ENCODE measurements at regions not wholly inside any gene's neighbourhood (a gene's known extent, or its start where the extent isn't known, plus 50 kb on each side); places are given as distances from the start of the nearest gene placed in this dataset.

DNA sequence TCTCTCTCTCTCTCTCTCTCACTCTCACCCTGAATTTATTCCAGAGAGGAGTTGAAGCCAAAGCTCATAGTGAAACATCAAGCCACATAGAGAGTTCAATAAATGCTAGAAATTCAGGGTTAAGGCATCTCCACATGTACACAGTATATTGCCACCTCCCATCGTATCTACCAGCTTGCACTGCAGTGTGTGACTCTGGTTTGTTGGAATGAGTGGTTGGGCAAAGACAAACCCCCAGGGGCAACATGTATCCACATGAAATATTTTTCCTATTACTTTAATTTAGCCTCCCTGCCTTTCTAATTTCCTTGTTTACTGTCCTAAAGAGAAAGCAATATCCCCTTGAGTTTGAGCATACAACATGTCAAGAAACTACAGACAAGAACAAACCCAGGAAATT lies 247.3 kb downstream of the SPATA18 start:
- no peak overlapping the region for H3K27ac Mint-ChIP-seq
- H3K9me3 Mint-ChIP-seq: peaks cover 0 to 4% (median 2%) of the 10 kb centered on the region in 5 donors
- H3K27ac ChIP-seq (ENCODE audit: low read depth, low read length): no peak overlapping the region
- H3K36me3 Mint-ChIP-seq: peaks cover 0 to 1% (median 0%) of the 10 kb centered on the region in 3 donors
- H3K4me1 Mint-ChIP-seq: no peaks in the 10 kb centered on the region
- no peaks in the 10 kb centered on the region for H3K4me1 ChIP-seq (ENCODE audit: insufficient read depth, low read length)
- no peak overlapping the region for H3K4me3 ChIP-seq (ENCODE audit: low read length)
- no peaks in the 10 kb centered on the region for H3K9me3 ChIP-seq (ENCODE audit: low read length)
- no peaks in the 10 kb centered on the region for H3K36me3 ChIP-seq (ENCODE audit: insufficient read depth, low read length)
- ChIA-PET POLR2A (no interaction called here), CTCF (no interaction called here)
- H3K27me3 ChIP-seq (ENCODE audit: insufficient read depth, low read length, poor library complexity, severe bottlenecking): no peaks in the 10 kb centered on the region
- DNase-seq: no peak
- no peaks in the 10 kb centered on the region for H3K27me3 Mint-ChIP-seq
- H3K4me3 Mint-ChIP-seq: no peak overlapping the region

DNA sequence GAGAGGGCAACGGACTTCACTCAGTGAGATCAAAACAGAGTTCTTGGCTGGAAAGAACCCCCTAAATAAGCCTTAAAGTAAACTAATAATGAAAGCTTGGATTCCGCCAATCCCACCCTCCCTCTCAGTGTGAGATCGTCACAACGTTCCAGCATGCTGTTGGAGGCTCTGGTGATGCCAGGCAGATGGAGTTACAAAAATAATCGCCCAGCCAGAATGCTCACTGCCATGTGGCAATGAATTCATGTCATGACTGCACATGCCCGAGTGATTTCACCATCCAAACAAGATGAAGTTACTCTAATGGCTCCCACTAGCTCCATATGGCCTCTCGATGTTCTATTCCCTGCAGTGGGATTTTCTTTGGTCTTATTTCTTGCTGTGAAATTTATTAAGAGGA lies 248.0 kb downstream of the SPATA18 start:
- Mint-ChIP-seq H3K36me3 (peaks cover 0 to 1% (median 0%) of the 10 kb centered on the region in 3 donors), H3K27ac (no peak overlapping the region), H3K9me3 (peaks cover 0 to 4% (median 2%) of the 10 kb centered on the region in 5 donors), H3K4me3 (no peak overlapping the region), H3K4me1 (no peaks in the 10 kb centered on the region), H3K27me3 (no peaks in the 10 kb centered on the region)
- ChIA-PET CTCF (no interaction called here), POLR2A (no interaction called here)
- no peaks in the 10 kb centered on the region for H3K36me3 ChIP-seq (ENCODE audit: insufficient read depth, low read length)
- H3K27ac ChIP-seq (ENCODE audit: low read depth, low read length): no peak overlapping the region
- no peaks in the 10 kb centered on the region for H3K4me1 ChIP-seq (ENCODE audit: insufficient read depth, low read length)
- H3K9me3 ChIP-seq (ENCODE audit: low read length): no peaks in the 10 kb centered on the region
- H3K27me3 ChIP-seq (ENCODE audit: insufficient read depth, low read length, poor library complexity, severe bottlenecking): no peaks in the 10 kb centered on the region
- H3K4me3 ChIP-seq (ENCODE audit: low read length): no peak overlapping the region
- no peak for DNase-seq

GRCh38 chr4:52311464-52312125 lies 260.5 kb downstream of the SPATA18 start:
- Mint-ChIP-seq H3K4me3 (no peak overlapping the region), H3K9me3 (peaks cover 0 to 4% (median 2%) of the 10 kb centered on the region in 5 donors), H3K27me3 (peaks cover 2 to 7% of the 10 kb centered on the region in 2 donors), H3K4me1 (no peaks in the 10 kb centered on the region), H3K27ac (no peak overlapping the region), H3K36me3 (no peaks in the 10 kb centered on the region)
- Histone ChIP-seq H3K4me3 (ENCODE audit: low read length) (no peak overlapping the region), H3K9me3 (ENCODE audit: low read length) (no peaks in the 10 kb centered on the region), H3K4me1 (ENCODE audit: insufficient read depth, low read length) (no peaks in the 10 kb centered on the region), H3K27me3 (ENCODE audit: insufficient read depth, low read length, poor library complexity, severe bottlenecking) (no peaks in the 10 kb centered on the region), H3K36me3 (ENCODE audit: insufficient read depth, low read length) (no peaks in the 10 kb centered on the region), H3K27ac (ENCODE audit: low read depth, low read length) (no peak overlapping the region)
- POLR2A ChIA-PET: no interaction called here
- CTCF ChIA-PET: no interaction called here
- no peak for DNase-seq

DNA sequence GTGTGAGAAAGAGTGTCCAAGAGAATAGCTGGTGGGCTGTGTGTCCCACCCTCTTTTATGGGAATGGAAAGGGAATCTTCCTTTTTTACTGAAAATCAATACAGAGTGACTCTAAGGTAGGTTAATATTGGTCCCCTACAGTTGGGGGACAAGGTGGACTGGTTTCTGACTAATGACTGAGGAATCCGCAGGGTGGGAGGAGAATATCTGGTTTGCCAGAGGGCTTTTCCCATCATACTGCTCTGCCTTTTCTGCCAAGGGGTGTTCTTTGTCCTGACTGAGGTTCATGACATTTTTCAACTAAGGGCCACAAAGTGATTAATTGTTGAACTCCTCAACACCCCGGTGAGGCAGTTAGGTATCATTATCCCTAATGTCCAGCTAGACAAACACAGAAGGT lies 261.6 kb downstream of the SPATA18 start:
- no peaks in the 10 kb centered on the region for H3K4me1 Mint-ChIP-seq
- no peaks in the 10 kb centered on the region for H3K36me3 ChIP-seq (ENCODE audit: insufficient read depth, low read length)
- no peaks in the 10 kb centered on the region for H3K4me1 ChIP-seq (ENCODE audit: insufficient read depth, low read length)
- H3K9me3 Mint-ChIP-seq: peaks cover 0 to 4% (median under 1%) of the 10 kb centered on the region in 5 donors
- DNase-seq: no peak
- CTCF ChIA-PET: no interaction called here
- no peak overlapping the region for H3K27ac Mint-ChIP-seq
- peaks cover 2 to 7% of the 10 kb centered on the region in 2 donors for H3K27me3 Mint-ChIP-seq
- POLR2A ChIA-PET: no interaction called here
- H3K27me3 ChIP-seq (ENCODE audit: insufficient read depth, low read length, poor library complexity, severe bottlenecking): no peaks in the 10 kb centered on the region
- H3K27ac ChIP-seq (ENCODE audit: low read depth, low read length): no peak overlapping the region
- no peaks in the 10 kb centered on the region for H3K36me3 Mint-ChIP-seq
- H3K4me3 ChIP-seq (ENCODE audit: low read length): no peak overlapping the region
- H3K9me3 ChIP-seq (ENCODE audit: low read length): no peaks in the 10 kb centered on the region
- no peak overlapping the region for H3K4me3 Mint-ChIP-seq

DNA sequence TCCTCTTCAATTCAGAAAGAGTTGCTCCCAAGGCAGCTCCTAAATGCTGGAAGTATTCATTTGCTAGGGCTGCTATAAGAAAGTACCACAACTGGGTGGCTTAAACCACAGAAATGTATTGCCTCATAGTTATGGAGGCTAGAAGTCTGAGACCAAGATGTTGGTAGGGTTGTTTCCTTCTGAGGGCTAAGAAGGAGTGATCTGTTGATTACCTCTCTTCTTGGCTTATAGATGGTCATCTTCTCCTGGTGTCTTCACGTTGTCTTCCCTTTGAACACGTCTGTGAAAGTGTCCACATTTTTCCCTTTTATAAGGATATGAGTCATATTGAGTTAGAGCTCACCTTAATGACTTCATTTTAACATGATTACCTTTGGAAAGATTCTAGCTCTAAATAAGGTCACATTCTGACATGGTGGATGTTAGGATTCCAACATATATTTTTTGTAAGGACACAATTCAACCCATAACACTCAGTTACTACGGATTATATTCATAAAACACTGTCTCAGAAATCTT lies 266.3 kb downstream of the SPATA18 start:
- Histone ChIP-seq H3K4me3 (ENCODE audit: low read length) (no peak overlapping the region), H3K27ac (ENCODE audit: low read depth, low read length) (no peak overlapping the region), H3K27me3 (ENCODE audit: insufficient read depth, low read length, poor library complexity, severe bottlenecking) (no peaks in the 10 kb centered on the region), H3K36me3 (ENCODE audit: insufficient read depth, low read length) (no peaks in the 10 kb centered on the region), H3K4me1 (ENCODE audit: insufficient read depth, low read length) (no peaks in the 10 kb centered on the region), H3K9me3 (ENCODE audit: low read length) (no peaks in the 10 kb centered on the region)
- ChIA-PET POLR2A (no interaction called here), CTCF (no interaction called here)
- Mint-ChIP-seq H3K4me1 (no peaks in the 10 kb centered on the region), H3K9me3 (peaks cover 0 to 3% (median 2%) of the 10 kb centered on the region in 5 donors), H3K27ac (no peak overlapping the region), H3K36me3 (no peaks in the 10 kb centered on the region), H3K27me3 (peaks cover 2% of the 10 kb centered on the region in 2 donors), H3K4me3 (no peak overlapping the region)
- DNase-seq: no peak

DNA sequence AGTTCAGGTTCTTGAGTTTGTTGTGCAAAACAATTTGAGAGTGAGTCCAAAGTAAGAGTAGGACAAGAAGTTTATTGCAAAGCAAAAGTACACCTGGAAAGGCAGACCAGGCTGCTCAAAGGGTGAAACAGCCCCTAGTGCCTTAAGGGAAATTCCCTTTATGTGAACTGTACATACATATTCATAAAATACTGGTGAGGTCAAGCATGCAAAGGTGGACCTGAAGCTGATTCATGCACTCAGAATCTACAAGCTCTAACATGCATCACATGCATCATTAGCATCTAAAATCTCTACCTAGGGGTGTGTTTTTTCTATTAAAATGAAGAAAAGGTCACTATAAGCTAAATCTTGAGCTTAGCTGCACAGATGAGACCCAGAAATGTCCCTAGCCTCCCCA lies 266.9 kb downstream of the SPATA18 start:
- H3K4me3 ChIP-seq (ENCODE audit: low read length): no peak overlapping the region
- no peaks in the 10 kb centered on the region for H3K36me3 ChIP-seq (ENCODE audit: insufficient read depth, low read length)
- H3K4me3 Mint-ChIP-seq: no peak overlapping the region
- no peak overlapping the region for H3K27ac Mint-ChIP-seq
- H3K4me1 ChIP-seq (ENCODE audit: insufficient read depth, low read length): no peaks in the 10 kb centered on the region
- CTCF ChIA-PET: no interaction called here
- no peaks in the 10 kb centered on the region for H3K27me3 ChIP-seq (ENCODE audit: insufficient read depth, low read length, poor library complexity, severe bottlenecking)
- no peaks in the 10 kb centered on the region for H3K4me1 Mint-ChIP-seq
- no peak for DNase-seq
- no peak overlapping the region for H3K27ac ChIP-seq (ENCODE audit: low read depth, low read length)
- no peaks in the 10 kb centered on the region for H3K36me3 Mint-ChIP-seq
- no peaks in the 10 kb centered on the region for H3K9me3 ChIP-seq (ENCODE audit: low read length)
- peaks cover 0 to under 1% of the 10 kb centered on the region in 2 donors for H3K27me3 Mint-ChIP-seq
- POLR2A ChIA-PET: no interaction called here
- peaks cover 0 to 3% (median 2%) of the 10 kb centered on the region in 5 donors for H3K9me3 Mint-ChIP-seq

DNA sequence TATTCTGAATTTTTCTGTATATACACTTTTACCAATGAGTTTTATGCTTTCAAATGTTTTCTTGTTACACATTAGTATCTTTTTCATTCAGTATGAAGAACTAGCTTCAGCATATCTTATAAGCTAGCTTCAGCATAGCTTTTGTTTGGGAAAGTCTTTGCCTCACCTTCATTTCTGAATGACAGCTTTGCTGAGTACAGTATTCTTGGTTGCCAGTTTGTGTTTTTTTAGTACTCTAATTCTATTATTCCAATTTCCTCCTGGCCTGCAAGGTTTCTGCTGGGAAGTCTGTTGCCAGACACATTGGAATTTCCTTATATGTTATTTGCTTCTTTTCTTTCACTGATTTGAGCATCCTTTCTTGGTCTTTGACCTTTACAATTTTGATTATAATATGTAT lies 278.8 kb downstream of the SPATA18 start:
- Mint-ChIP-seq H3K4me3 (no peak overlapping the region), H3K27ac (no peak overlapping the region), H3K9me3 (peaks cover 15 to 39% (median 26%) of the 10 kb centered on the region in 5 donors), H3K36me3 (no peaks in the 10 kb centered on the region), H3K27me3 (no peaks in the 10 kb centered on the region), H3K4me1 (no peaks in the 10 kb centered on the region)
- POLR2A ChIA-PET: no interaction called here
- DNase-seq: no peak
- no peaks in the 10 kb centered on the region for H3K27me3 ChIP-seq (ENCODE audit: insufficient read depth, low read length, poor library complexity, severe bottlenecking)
- H3K4me1 ChIP-seq (ENCODE audit: insufficient read depth, low read length): no peaks in the 10 kb centered on the region
- H3K36me3 ChIP-seq (ENCODE audit: insufficient read depth, low read length): no peaks in the 10 kb centered on the region
- H3K9me3 ChIP-seq (ENCODE audit: low read length): no peaks in the 10 kb centered on the region
- no peak overlapping the region for H3K27ac ChIP-seq (ENCODE audit: low read depth, low read length)
- H3K4me3 ChIP-seq (ENCODE audit: low read length): no peak overlapping the region
- CTCF ChIA-PET: no interaction called here

- H3K9me3 ChIP-seq (ENCODE audit: low read length): no peaks in the 10 kb centered on the region
- Mint-ChIP-seq H3K4me1 (no peaks in the 10 kb centered on the region), H3K27me3 (peaks cover 0 to 3% of the 10 kb centered on the region in 2 donors), H3K4me3 (no peak overlapping the region), H3K36me3 (no peaks in the 10 kb centered on the region), H3K9me3 (peaks cover 0 to 6% (median 0%) of the 10 kb centered on the region in 5 donors), H3K27ac (no peak overlapping the region)
- ChIA-PET POLR2A (no interaction called here), CTCF (no interaction called here)
- H3K4me3 ChIP-seq (ENCODE audit: low read length): no peak overlapping the region
- H3K27ac ChIP-seq (ENCODE audit: low read depth, low read length): no peak overlapping the region
- H3K4me1 ChIP-seq (ENCODE audit: insufficient read depth, low read length): no peaks in the 10 kb centered on the region
- H3K27me3 ChIP-seq (ENCODE audit: insufficient read depth, low read length, poor library complexity, severe bottlenecking): no peaks in the 10 kb centered on the region
- H3K36me3 ChIP-seq (ENCODE audit: insufficient read depth, low read length): no peaks in the 10 kb centered on the region
- DNase-seq: no peak
Observed at GRCh38 chr4:52343595-52343994, 292.5 kb downstream of the SPATA18 start.

Measured in CD8-positive, alpha-beta memory T cell (primary cell).